ENCODE measurements at regions not wholly inside any gene's neighbourhood (a gene's known extent, or its start where the extent isn't known, plus 50 kb on each side); places are given as distances from the start of the nearest gene placed in this dataset.

DNA sequence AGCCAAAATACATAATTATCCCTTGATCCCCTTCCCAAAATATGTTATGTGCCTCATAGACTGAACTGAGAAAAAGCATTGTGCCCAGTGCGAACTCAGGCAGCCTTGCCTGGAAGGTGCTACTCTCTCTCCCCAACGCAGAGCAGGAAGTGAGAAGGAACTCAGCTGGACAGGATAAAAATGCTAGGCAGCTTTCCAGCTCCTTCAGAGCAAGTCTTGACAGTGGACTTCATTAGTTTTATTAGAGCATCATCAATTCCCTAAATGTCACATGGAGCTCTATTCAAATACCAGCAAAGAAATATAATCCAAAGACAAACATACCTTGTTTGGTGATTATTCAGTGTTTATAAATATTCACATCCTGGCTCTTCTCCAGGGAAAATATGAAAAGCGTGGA, 202.4 kb downstream of the RFC3 start:
- no peak overlapping the region for H2AFZ ChIP-seq (ENCODE audit: low read depth, low read length)
- intact Hi-C loops (cut with micrococcal nuclease): no loop called here
- POLR2A ChIA-PET: no interaction called here

More for the DNA sequence above, 202.4 kb downstream of the RFC3 start:
- H3K9me1 ChIP-seq (replicated peaks; ENCODE audit: control insufficient read depth, extremely low read depth, insufficient read depth, low read length): no peaks in the 10 kb centered on the region
- no peaks in the 10 kb centered on the region for H3K79me2 ChIP-seq (ENCODE audit: control insufficient read depth, insufficient read depth, low read length)
- TF ChIP-seq POLR2A (IDR thresholded peaks at IDR 0.05; ENCODE audit: low read depth, low read length) (no peak), MYC (IDR thresholded peaks at IDR 0.05; ENCODE audit: low read depth, low read length) (no peak), EZH2 (IDR thresholded peaks at IDR 0.05; ENCODE audit: borderline replicate concordance, low read depth, low read length, severe bottlenecking) (no peak), POLR2AphosphoS5 (IDR thresholded peaks at IDR 0.05; ENCODE audit: insufficient read depth, low read depth, low read length) (no peak), GATA2 (IDR thresholded peaks at IDR 0.05; ENCODE audit: insufficient read depth, insufficient read length, low read depth, low read length) (no peak), JUN (IDR thresholded peaks at IDR 0.05; ENCODE audit: borderline replicate concordance, insufficient read depth, insufficient read length, low read depth) (no peak), FOS (IDR thresholded peaks at IDR 0.05; ENCODE audit: borderline replicate concordance, insufficient read depth, low read length) (no peak)
- TF ChIP-seq, protein P1, sequence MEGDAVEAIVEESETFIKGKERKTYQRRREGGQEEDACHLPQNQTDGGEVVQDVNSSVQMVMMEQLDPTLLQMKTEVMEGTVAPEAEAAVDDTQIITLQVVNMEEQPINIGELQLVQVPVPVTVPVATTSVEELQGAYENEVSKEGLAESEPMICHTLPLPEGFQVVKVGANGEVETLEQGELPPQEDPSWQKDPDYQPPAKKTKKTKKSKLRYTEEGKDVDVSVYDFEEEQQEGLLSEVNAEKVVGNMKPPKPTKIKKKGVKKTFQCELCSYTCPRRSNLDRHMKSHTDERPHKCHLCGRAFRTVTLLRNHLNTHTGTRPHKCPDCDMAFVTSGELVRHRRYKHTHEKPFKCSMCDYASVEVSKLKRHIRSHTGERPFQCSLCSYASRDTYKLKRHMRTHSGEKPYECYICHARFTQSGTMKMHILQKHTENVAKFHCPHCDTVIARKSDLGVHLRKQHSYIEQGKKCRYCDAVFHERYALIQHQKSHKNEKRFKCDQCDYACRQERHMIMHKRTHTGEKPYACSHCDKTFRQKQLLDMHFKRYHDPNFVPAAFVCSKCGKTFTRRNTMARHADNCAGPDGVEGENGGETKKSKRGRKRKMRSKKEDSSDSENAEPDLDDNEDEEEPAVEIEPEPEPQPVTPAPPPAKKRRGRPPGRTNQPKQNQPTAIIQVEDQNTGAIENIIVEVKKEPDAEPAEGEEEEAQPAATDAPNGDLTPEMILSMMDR (IDR thresholded peaks at IDR 0.05; ENCODE audit: extremely low read depth in 1 of 2, insufficient read depth in 1 of 2, low read depth in 1 of 2, low read length in 2 of 2): no peak
- TF ChIP-seq, protein P2, sequence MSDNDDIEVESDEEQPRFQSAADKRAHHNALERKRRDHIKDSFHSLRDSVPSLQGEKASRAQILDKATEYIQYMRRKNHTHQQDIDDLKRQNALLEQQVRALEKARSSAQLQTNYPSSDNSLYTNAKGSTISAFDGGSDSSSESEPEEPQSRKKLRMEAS (IDR thresholded peaks at IDR 0.05; ENCODE audit: insufficient read depth, insufficient read length): no peak
- BruUV-seq (replicated peaks): no TSS peak
- H3K4me3 ChIP-seq (replicated peaks in 1 of 3; ENCODE audit: insufficient read depth in 1 of 3, low read depth in 1 of 3, low read length in 3 of 3): no peak overlapping the region
- DNase-seq (ENCODE audit: low read depth, low spot score): no peak
- no peaks in the 10 kb centered on the region for H3K27me3 ChIP-seq (ENCODE audit: control insufficient read depth in 2 of 2, insufficient read depth in 2 of 2, low read length in 2 of 2)
- dilution Hi-C loops (cut with MboI; ENCODE audit: extremely low pct_ligation_motif_present, low sequenced_read_pairs): no loop called here
- no peak for FAIRE-seq
- no peak overlapping the region for H3K27ac ChIP-seq (ENCODE audit: insufficient read depth, low read depth, low read length)
- peaks cover 2% of the 10 kb centered on the region for H3K4me1 ChIP-seq (ENCODE audit: control insufficient read depth, extremely low read depth, insufficient read depth, low read length)
- no peaks in the 10 kb centered on the region for H3K9me3 ChIP-seq (replicated peaks; ENCODE audit: control insufficient read depth, insufficient read depth, low read length)
- H3K36me3 ChIP-seq (ENCODE audit: control insufficient read depth in 2 of 2, extremely low read depth in 1 of 2, insufficient read depth in 2 of 2, low read length in 2 of 2): no peaks in the 10 kb centered on the region
- no peak overlapping the region for H3K9ac ChIP-seq (replicated peaks; ENCODE audit: extremely low read depth, insufficient read depth, low read length)
- no peak overlapping the region for H3K4me2 ChIP-seq (ENCODE audit: insufficient read depth, low read length)
- CTCF ChIA-PET: no interaction called here
- no peaks in the 10 kb centered on the region for H4K20me1 ChIP-seq (replicated peaks; ENCODE audit: control insufficient read depth, extremely low read depth, insufficient read depth, low read length)
